Dendritic cell treated with granulocyte-macrophage colony-stimulating factor and Interleukin-4, amounts not matched to agents 40 ng/mL and 50 ng/mL, for 4 days (primary cell): ENCODE measurements at regions not wholly inside any gene's neighbourhood (a gene's known extent, or its start where the extent isn't known, plus 50 kb on each side); places are given as distances from the start of the nearest gene placed in this dataset.

Experiments
- H3K27ac Mint-ChIP-seq: one replicate; pipeline ENCODE4 v1.8.0; 2022; ENCODE audit warnings: mild to moderate bottlenecking, mixed read lengths
- H3K27me3 Mint-ChIP-seq: one replicate; pipeline ENCODE4 v1.8.0; 2022; ENCODE audit warnings: mild to moderate bottlenecking, mixed read lengths
- H3K36me3 Mint-ChIP-seq: one replicate; pipeline ENCODE4 v1.8.0; 2022; ENCODE audit warnings: low read depth, mixed read lengths
- H3K4me1 Mint-ChIP-seq: one replicate; pipeline ENCODE4 v1.8.0; 2022; ENCODE audit warnings: low read depth, mixed read lengths
- H3K4me3 Mint-ChIP-seq: one replicate; pipeline ENCODE4 v1.8.0; 2022; ENCODE audit warnings: mild to moderate bottlenecking, moderate library complexity, mixed read lengths
- H3K9me3 Mint-ChIP-seq: one replicate; pipeline ENCODE4 v1.8.0; 2022; ENCODE audit warnings: mixed read lengths
- intact Hi-C: fragments of 100-400 bp; cut with micrococcal nuclease; formaldehyde crosslinking; loops from one replicate; pipeline ENCODE4 v1.15.0; 2022

- intact Hi-C loops, result no loop called here
- H3K27ac Mint-ChIP-seq, result no peak overlapping the region
- peaks cover 2% of the 10 kb centered on the region for H3K27me3 Mint-ChIP-seq
- H3K9me3 Mint-ChIP-seq, result no peaks in the 10 kb centered on the region
- H3K36me3 Mint-ChIP-seq, result no peaks in the 10 kb centered on the region
- no peaks in the 10 kb centered on the region for H3K4me1 Mint-ChIP-seq
- H3K4me3 Mint-ChIP-seq, result no peak overlapping the region
Observed at GRCh38 chr5:72012906-72013305, 94.4 kb upstream of the MAP1B start.

GRCh38 chr5:72013766-72014624, 93.3 kb upstream of the MAP1B start:
- no peak overlapping the region for H3K4me3 Mint-ChIP-seq
- H3K27ac Mint-ChIP-seq, result no peak overlapping the region
- H3K4me1 Mint-ChIP-seq, result no peaks in the 10 kb centered on the region
- H3K27me3 Mint-ChIP-seq, result peaks cover 2% of the 10 kb centered on the region
- intact Hi-C loops, result no loop called here
- H3K9me3 Mint-ChIP-seq, result no peaks in the 10 kb centered on the region
- no peaks in the 10 kb centered on the region for H3K36me3 Mint-ChIP-seq

GRCh38 chr5:72015103-72015548, 92.1 kb upstream of the MAP1B start:
- Mint-ChIP-seq H3K36me3 (no peaks in the 10 kb centered on the region), H3K4me1 (no peaks in the 10 kb centered on the region), H3K9me3 (no peaks in the 10 kb centered on the region), H3K4me3 (no peak overlapping the region), H3K27me3 (peaks cover 2% of the 10 kb centered on the region), H3K27ac (no peak overlapping the region)
- intact Hi-C loops, result no loop called here

- intact Hi-C loops, result no loop called here
Observed at GRCh38 chr5:72018143-72018803, 89.0 kb upstream of the MAP1B start.

GRCh38 chr5:72020161-72020983, 86.9 kb upstream of the MAP1B start:
- intact Hi-C loops, result no loop called here
- Mint-ChIP-seq H3K27ac (no peak overlapping the region), H3K27me3 (peaks cover 10% of the 10 kb centered on the region), H3K36me3 (no peaks in the 10 kb centered on the region), H3K4me1 (no peaks in the 10 kb centered on the region), H3K4me3 (no peak overlapping the region), H3K9me3 (no peaks in the 10 kb centered on the region)

More at GRCh38 chr5:72018143-72018803, 89.0 kb upstream of the MAP1B start:
- peaks cover 10% of the 10 kb centered on the region for H3K27me3 Mint-ChIP-seq
- no peaks in the 10 kb centered on the region for H3K36me3 Mint-ChIP-seq
- no peak overlapping the region for H3K27ac Mint-ChIP-seq
- H3K4me3 Mint-ChIP-seq, result no peak overlapping the region
- no peaks in the 10 kb centered on the region for H3K4me1 Mint-ChIP-seq
- H3K9me3 Mint-ChIP-seq, result no peaks in the 10 kb centered on the region

GRCh38 chr5:72021651-72022357, 85.5 kb upstream of the MAP1B start:
- Mint-ChIP-seq H3K4me3 (no peak overlapping the region), H3K27me3 (peaks cover 10% of the 10 kb centered on the region), H3K4me1 (no peaks in the 10 kb centered on the region), H3K27ac (no peak overlapping the region), H3K9me3 (no peaks in the 10 kb centered on the region), H3K36me3 (no peaks in the 10 kb centered on the region)
- intact Hi-C loops, result no loop called here

- no peaks in the 10 kb centered on the region for H3K4me1 Mint-ChIP-seq
- H3K27me3 Mint-ChIP-seq, result peaks cover 1% of the 10 kb centered on the region
- peaks cover 9% of the 10 kb centered on the region for H3K9me3 Mint-ChIP-seq
- H3K4me3 Mint-ChIP-seq, result no peak overlapping the region
- H3K36me3 Mint-ChIP-seq, result no peaks in the 10 kb centered on the region
- intact Hi-C loops, result no loop called here
- no peak overlapping the region for H3K27ac Mint-ChIP-seq
Observed at GRCh38 chr5:72028382-72028781, 78.9 kb upstream of the MAP1B start.

GRCh38 chr5:72030237-72030636, 77.0 kb upstream of the MAP1B start:
- no peaks in the 10 kb centered on the region for H3K4me1 Mint-ChIP-seq
- H3K36me3 Mint-ChIP-seq, result no peaks in the 10 kb centered on the region
- H3K27ac Mint-ChIP-seq, result no peak overlapping the region
- H3K9me3 Mint-ChIP-seq, result peaks cover 9% of the 10 kb centered on the region
- peaks cover 1% of the 10 kb centered on the region for H3K27me3 Mint-ChIP-seq
- H3K4me3 Mint-ChIP-seq, result no peak overlapping the region
- intact Hi-C loops, result no loop called here

- Mint-ChIP-seq H3K4me1 (no peaks in the 10 kb centered on the region), H3K4me3 (no peak overlapping the region), H3K27me3 (peaks cover 7% of the 10 kb centered on the region), H3K9me3 (peaks cover 9% of the 10 kb centered on the region), H3K27ac (no peak overlapping the region), H3K36me3 (no peaks in the 10 kb centered on the region)
- intact Hi-C loops, result no loop called here
Observed at GRCh38 chr5:72032788-72033187, 74.5 kb upstream of the MAP1B start.

- peaks cover 9% of the 10 kb centered on the region for H3K9me3 Mint-ChIP-seq
- intact Hi-C loops, result no loop called here
- H3K36me3 Mint-ChIP-seq, result no peaks in the 10 kb centered on the region
- no peak overlapping the region for H3K27ac Mint-ChIP-seq
- no peaks in the 10 kb centered on the region for H3K4me1 Mint-ChIP-seq
- peaks cover 7% of the 10 kb centered on the region for H3K27me3 Mint-ChIP-seq
- no peak overlapping the region for H3K4me3 Mint-ChIP-seq
Observed at GRCh38 chr5:72034770-72035169, 72.5 kb upstream of the MAP1B start.

- Mint-ChIP-seq H3K36me3 (no peaks in the 10 kb centered on the region), H3K27me3 (peaks cover 6% of the 10 kb centered on the region), H3K4me1 (no peaks in the 10 kb centered on the region), H3K27ac (no peak overlapping the region), H3K4me3 (no peak overlapping the region), H3K9me3 (no peaks in the 10 kb centered on the region)
- intact Hi-C loops, result no loop called here
Observed at GRCh38 chr5:72035831-72036230, 71.4 kb upstream of the MAP1B start.

- Mint-ChIP-seq H3K36me3 (no peaks in the 10 kb centered on the region), H3K9me3 (no peaks in the 10 kb centered on the region), H3K4me1 (no peaks in the 10 kb centered on the region), H3K4me3 (no peak overlapping the region), H3K27me3 (peaks cover 6% of the 10 kb centered on the region), H3K27ac (no peak overlapping the region)
- intact Hi-C loops, result no loop called here
Observed at GRCh38 chr5:72036951-72037350, 70.3 kb upstream of the MAP1B start.

- intact Hi-C loops, result no loop called here
- Mint-ChIP-seq H3K4me1 (no peaks in the 10 kb centered on the region), H3K36me3 (no peaks in the 10 kb centered on the region)
Observed at GRCh38 chr5:72040513-72040912, 66.8 kb upstream of the MAP1B start.

More at GRCh38 chr5:72040513-72040912, 66.8 kb upstream of the MAP1B start:
- Mint-ChIP-seq H3K27ac (no peak overlapping the region), H3K9me3 (no peaks in the 10 kb centered on the region), H3K4me3 (no peak overlapping the region), H3K27me3 (peaks cover 6% of the 10 kb centered on the region)
